Thyroid gland (tissue), 4 donors: ENCODE measurements at regions not wholly inside any gene's neighbourhood (a gene's known extent, or its start where the extent isn't known, plus 50 kb on each side); places are given as distances from the start of the nearest gene placed in this dataset.

ENCODE experiments used
- CTCF ChIP-seq, 6 experiments: fragments of 200-600 bp in 3 of 6; fragments of 450-650 bp in 3 of 6; sonication (generic) in 3 of 6; IDR thresholded peaks; one replicate each; pipeline ENCODE4 v1.5.1; 2016 to 2019; ENCODE audit warnings: antibody characterized with exemption in 6 of 6, mild to moderate bottlenecking in 2 of 6, inconsistent platforms in 1 of 6, moderate library complexity in 1 of 6
- POLR2A ChIP-seq, 2 donors: fragments of 450-650 bp; IDR thresholded peaks; one replicate each; pipeline ENCODE4 v1.6.1; 2017; ENCODE audit warnings: antibody characterized with exemption in 2 of 2, mild to moderate bottlenecking in 2 of 2, moderate library complexity in 1 of 2

GRCh38 chr2:39893616-39894015 lies 114.6 kb upstream of the THUMPD2 start:
- TF ChIP-seq POLR2A (IDR thresholded peaks at IDR 0.05) (no peak), CTCF (IDR thresholded peaks at IDR 0.05) (no peak)
